OCI-LY1 (cell line): ENCODE measurements at regions not wholly inside any gene's neighbourhood (a gene's known extent, or its start where the extent isn't known, plus 50 kb on each side); places are given as distances from the start of the nearest gene placed in this dataset.

Experiments used
- CTCF ChIP-seq: fragments of 200-600 bp; sonication (generic), shearing (Covaris generic); IDR thresholded peaks from 2 replicates; pipeline ENCODE4 v1.5.1; 2017; ENCODE audit warnings: mild to moderate bottlenecking, antibody characterized with exemption, low read length, moderate library complexity, mixed read lengths
- EZH2 ChIP-seq: fragments of 200-600 bp; sonication (generic), shearing (Covaris generic); IDR thresholded peaks from 2 replicates; pipeline ENCODE4 v1.8.0; 2017; ENCODE audit warnings: borderline replicate concordance, mixed run types, mild to moderate bottlenecking, antibody characterized with exemption, low read length, moderate library complexity, mixed read lengths

GRCh38 chr7:68542831-68543230 lies 1055.4 kb upstream of the AUTS2 start:
- TF ChIP-seq CTCF (no peak), EZH2 (no peak)
